Mammary epithelial cell (primary cell): ENCODE measurements at regions not wholly inside any gene's neighbourhood (a gene's known extent, or its start where the extent isn't known, plus 50 kb on each side); places are given as distances from the start of the nearest gene placed in this dataset.

Experiments used
- CTCF ChIP-seq, 2 donors: IDR thresholded peaks in 1 of 2; conservative IDR thresholded peaks in 1 of 2; 2 replicates each; pipeline ENCODE4 v1.5.1; 2011 to 2012; ENCODE audit warnings: inconsistent platforms in 2 of 2, low read length in 2 of 2, mild to moderate bottlenecking in 2 of 2, control low read depth in 1 of 2, low read depth in 1 of 2; ENCODE audit not compliant: insufficient read depth in 1 of 2; ENCODE audit errors: extremely low read depth in 1 of 2
- EZH2 ChIP-seq: IDR thresholded peaks from 2 replicates; pipeline ENCODE4 v1.6.1; 2012; ENCODE audit warnings: low read length, inconsistent platforms, borderline replicate concordance

DNA sequence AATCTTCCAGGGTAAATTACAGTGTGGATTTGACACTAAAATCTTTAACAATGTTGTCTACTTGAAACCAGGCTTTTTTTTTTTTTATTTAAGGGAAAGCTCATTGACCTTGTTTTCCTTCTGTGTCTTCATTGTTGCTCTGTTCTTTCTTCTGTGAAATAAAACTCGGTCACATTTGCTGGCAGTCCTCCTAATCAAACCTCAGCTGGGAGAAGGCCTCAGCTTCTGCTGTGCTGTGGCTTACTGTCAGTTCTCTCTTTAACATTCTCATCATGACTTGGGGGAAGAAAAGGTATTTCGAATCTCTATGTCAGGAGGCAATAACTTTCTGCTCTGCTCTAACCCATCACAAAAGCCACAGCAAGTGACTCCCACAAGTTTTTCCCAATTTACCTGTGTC, 268.9 kb downstream of the ZNF608 start:
- TF ChIP-seq EZH2: no peak
- TF ChIP-seq CTCF (conservative IDR thresholded peaks at IDR 0.05 in 1 of 2, IDR thresholded peaks at IDR 0.05 in 1 of 2; ENCODE audit: extremely low read depth in 1 of 2, insufficient read depth in 1 of 2, low read depth in 1 of 2, low read length in 2 of 2): no peak
